Retinal pigment epithelial cell (primary cell): ENCODE measurements at regions not wholly inside any gene's neighbourhood (a gene's known extent, or its start where the extent isn't known, plus 50 kb on each side); places are given as distances from the start of the nearest gene placed in this dataset.
"Not testable (repeated sequence)": the region's sequence is repeated elsewhere in the genome, so short reads cannot be mapped to it uniquely, and the experiment has no call there.

Source experiments
- DNase-seq: peaks from one replicate; pipeline ENCODE4 v3.0.0-alpha.2; 2010; ENCODE audit warnings: low read depth
- H3K4me3 ChIP-seq: 2 replicates; pipeline ENCODE4 v1.5.1; 2011; ENCODE audit warnings: mild to moderate bottlenecking, low read length, control low read depth, moderate library complexity
- CTCF ChIP-seq: conservative IDR thresholded peaks from 2 replicates; pipeline ENCODE4 v1.5.1; 2011; ENCODE audit warnings: low read depth, low read length, control low read depth, inconsistent platforms

GRCh38 chr2:184157141-184157540 lies 441.2 kb upstream of the ZNF804A start:
- H3K4me3 ChIP-seq: no peak overlapping the region
- TF ChIP-seq CTCF: no peak
- DNase-seq: no peak

GRCh38 chr2:184162426-184162825 lies 435.9 kb upstream of the ZNF804A start:
- TF ChIP-seq CTCF: no peak
- no peak overlapping the region for H3K4me3 ChIP-seq
- no peak for DNase-seq

GRCh38 chr2:184168823-184169222 lies 429.5 kb upstream of the ZNF804A start:
- DNase-seq, H3K4me3 ChIP-seq: not testable (repeated sequence)

- DNase-seq: no peak
- TF ChIP-seq CTCF: no peak
- H3K4me3 ChIP-seq: no peak overlapping the region
Measured at GRCh38 chr2:184169366-184169765, 429.0 kb upstream of the ZNF804A start.

GRCh38 chr2:184174493-184175104 lies 423.7 kb upstream of the ZNF804A start:
- TF ChIP-seq CTCF: no peak
- DNase-seq: no peak
- no peak overlapping the region for H3K4me3 ChIP-seq

- no peak overlapping the region for H3K4me3 ChIP-seq
- TF ChIP-seq CTCF: no peak
- peak; percentile 20 for DNase-seq
Measured at GRCh38 chr2:184178229-184178628, 420.1 kb upstream of the ZNF804A start.

GRCh38 chr2:184186436-184186835 lies 411.9 kb upstream of the ZNF804A start:
- no peak overlapping the region for H3K4me3 ChIP-seq
- no peak for DNase-seq
- TF ChIP-seq CTCF: no peak
